ENCODE measurements at regions not wholly inside any gene's neighbourhood (a gene's known extent, or its start where the extent isn't known, plus 50 kb on each side); places are given as distances from the start of the nearest gene placed in this dataset.

DNA sequence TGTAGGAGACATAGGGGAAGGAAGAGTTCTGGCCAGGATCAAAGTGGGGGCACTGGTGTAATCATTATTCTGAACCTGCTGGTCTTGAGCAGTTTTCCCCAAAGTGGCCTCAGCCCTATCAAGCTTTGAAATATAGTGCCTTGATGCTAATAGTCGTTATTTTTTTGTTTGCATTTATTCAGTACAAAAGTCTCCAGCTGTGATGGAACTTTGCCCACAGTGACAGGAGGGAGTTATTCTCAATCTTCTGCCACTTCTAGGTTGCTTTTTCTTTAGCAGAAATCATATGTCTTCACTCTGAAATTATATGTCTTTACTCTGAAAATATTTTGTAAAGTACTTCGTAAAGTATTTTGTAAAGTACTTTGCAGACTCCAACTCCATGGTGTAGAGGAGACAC is 93.1 kb downstream of the FAT3 start:
- no peak for DNase-seq (ENCODE audit: low read depth)

DNA sequence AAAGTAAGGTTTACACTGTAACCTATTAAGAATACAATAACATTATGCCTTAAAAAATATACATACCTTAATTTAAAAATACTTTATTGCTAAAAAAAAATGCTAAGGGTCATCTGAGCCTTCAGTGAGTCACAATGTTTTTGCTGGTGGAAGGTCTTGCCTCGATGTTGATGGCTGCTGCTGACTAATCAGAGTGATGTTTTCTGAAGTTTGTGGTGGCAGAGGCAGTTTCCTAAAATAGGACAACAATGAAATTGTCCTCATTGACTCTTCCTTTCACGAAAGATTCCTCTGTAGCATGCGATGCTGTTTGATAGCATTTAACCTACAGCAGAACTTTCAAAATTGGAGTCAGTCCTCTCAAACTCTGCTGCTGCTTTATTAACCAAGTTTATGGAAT is 97.6 kb downstream of the FAT3 start:
- no peak for DNase-seq (ENCODE audit: low read depth)

DNA sequence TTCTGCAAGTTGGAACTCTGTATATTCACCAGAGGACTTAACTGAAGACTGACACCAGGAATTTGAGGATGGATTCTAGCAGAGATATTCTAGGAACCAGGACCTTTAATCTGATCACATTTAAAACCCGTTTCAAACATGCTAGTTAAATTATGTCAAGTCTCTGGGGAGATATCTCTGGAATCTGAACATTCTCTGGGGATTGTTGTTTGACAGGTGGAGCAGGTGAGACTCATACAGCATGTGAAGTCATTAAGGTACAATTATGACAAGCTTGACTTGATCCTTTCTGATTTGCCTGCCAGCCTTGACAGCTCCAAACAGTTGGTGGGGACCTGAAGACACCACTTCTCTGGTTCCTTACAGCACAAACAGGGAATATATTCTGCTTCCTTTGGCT is 100.3 kb downstream of the FAT3 start:
- DNase-seq (ENCODE audit: low read depth), result no peak

DNA sequence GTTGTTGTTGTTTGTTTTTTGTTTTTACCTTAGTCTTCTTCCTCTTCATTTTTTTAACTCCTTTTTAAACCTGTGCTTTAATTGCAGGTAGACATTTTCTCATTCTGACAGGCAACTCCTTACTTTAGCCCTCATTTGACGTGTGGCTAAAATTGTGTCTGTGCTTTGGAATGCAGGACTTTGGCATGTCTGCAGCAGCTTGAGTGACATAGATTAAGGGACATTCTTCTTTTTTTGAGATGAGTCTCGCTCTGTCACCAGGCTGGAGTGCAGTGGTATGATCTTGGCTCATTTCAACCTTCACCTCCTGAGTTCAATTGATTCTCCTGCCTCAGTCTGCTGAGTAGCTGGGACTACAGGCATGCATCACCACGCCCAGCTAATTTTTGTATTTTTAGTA is 100.8 kb downstream of the FAT3 start:
- no peak for DNase-seq (ENCODE audit: low read depth)

DNA sequence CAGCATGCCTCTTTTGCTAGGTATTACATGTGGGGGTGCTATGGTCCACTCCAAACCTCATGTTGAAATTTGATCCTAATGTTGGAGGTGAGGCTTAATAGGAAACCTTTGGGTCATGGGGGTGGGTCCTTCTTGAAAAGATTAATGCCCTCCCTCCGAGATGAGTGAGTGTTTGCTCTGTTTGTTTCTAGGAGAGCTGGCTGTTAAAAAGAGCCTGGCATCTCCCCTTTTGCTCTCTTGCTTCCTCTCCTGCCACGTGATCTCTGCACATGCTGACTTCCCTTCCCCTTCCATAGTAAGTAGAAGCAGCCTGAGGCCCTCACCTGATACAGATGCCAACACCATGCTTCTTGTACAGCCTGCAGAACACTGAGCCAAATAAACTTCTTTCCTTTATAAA is 104.5 kb downstream of the FAT3 start:
- DNase-seq (ENCODE audit: low read depth), result no peak

DNA sequence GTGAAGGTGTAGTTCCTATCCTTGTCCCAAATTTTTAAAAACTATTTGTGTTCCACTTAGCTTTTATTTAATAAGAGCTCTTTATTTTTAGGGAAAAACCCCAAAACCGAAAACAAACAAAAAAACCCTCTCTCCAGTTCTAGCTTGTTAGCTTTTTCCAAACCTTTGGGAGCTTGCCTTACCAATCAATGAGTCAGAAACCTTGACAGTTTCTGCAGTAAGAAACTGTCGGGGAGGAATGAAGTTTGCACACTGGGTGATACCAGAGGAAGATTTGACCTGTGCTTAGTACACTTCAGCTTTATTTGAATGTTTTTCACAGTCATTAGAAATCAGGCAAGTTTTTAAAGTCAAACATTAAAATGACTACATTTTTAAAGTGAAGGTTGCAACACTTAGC is 105.0 kb downstream of the FAT3 start:
- no peak for DNase-seq (ENCODE audit: low read depth)

DNA sequence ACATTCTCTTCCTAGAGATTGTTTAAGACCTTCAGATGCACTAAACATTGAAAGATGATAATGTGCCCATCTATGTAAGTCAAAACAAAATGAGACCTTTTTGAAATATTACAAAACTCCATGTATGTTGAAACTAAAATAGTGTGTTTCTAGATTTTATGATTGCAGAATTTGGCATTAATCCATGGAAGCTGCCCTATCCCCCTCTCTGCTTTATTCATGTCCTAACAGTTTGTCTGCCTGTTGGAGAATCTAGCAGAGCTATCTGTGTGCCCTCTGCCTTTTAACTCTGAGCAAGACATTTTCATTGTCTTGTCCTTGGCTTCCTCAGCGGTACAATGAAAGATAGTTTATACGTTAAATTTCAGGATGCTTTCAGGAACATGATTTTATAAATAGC is 105.5 kb downstream of the FAT3 start:
- no peak for DNase-seq (ENCODE audit: low read depth)

DNA sequence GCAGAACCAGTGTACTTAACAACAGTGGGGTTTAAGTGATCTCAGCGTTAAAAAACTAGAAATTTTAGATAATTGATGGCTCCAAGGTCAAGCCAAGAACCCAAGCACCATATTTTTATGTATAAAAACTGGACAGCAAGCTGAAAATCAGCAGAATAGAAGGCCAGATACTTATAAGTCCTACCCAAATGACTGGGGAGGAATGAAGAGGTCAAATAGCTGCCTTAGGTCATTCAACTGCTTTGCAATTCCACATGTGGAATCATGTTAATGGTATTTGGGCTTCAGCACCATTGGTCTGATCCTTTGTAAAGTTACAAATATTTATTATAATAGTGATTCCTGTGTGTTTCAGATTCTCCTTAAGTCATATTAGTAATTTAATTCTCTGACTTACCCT is 108.4 kb downstream of the FAT3 start:
- no peak for DNase-seq (ENCODE audit: low read depth)

DNA sequence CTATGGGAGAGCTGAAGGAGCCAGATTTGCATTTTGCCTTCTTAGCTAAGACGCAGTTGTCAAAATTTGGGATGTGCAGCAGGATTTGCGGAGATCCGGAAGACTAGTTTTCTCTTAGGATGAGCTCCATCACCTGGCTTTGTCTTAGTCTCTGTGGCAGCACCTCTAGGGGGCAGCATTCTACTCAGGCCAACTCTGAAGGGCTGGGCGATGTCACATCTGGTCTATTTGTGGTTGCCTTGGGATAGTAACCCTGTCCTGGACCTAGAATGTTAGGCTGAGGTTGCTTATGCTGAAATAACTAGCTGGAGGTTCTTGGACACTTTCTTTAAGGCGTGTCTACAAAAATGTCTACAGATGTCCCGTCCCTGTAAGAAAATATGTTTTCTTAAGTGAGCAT is 116.2 kb downstream of the FAT3 start:
- no peak for DNase-seq (ENCODE audit: low read depth)

DNA sequence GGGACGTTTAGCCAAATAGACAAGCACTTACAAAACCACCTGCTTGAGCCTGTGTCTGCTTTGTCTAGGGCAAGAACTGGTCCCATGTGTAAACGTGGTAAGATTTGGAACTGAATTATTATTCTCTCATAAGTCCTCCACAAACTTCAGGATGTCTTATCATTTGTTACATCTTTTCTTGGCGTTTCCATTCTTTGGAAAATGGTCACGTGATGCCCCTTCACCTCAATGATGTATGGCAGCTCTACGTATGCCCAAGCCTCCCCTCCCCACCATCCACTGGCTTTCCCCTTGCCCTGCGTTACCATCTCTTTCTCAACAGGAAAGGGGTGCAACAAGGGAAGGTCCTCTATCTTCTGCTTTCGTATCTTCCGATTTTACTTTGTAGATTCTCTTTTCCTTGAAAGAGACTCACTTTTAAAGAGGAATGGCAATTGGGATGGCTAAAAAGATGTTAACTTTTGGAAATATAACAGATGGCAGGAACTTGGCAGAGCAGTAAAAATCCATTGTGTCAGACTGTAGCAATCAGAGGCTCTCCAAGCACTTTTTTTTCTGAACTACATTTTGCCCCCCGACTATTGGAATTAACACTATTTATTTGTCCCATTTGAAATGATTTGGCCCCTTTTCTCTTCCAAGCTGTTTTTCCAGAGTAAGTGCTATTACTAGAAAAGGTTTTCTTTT is 117.6 kb downstream of the FAT3 start:
- DNase-seq (ENCODE audit: low read depth), result no peak

DNA sequence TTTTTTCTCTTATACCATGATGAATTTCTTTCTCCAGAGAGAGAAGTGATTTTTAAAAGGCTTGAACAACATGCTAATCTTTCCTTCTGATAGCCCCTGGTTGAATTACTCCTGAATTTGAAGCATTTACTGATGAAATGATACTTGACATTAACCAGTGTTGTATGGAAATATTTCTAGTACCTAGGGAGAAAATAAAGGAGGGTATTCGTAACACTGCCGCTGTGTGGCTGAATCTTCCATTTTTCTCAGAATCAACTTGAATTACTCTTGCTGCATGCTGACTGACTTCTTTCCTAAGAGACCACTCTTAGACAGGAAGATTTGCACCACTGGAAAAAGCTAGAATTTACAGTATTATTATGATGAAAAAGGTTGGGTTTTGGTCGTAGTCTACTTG is 118.3 kb downstream of the FAT3 start:
- DNase-seq (ENCODE audit: low read depth), result no peak

DNA sequence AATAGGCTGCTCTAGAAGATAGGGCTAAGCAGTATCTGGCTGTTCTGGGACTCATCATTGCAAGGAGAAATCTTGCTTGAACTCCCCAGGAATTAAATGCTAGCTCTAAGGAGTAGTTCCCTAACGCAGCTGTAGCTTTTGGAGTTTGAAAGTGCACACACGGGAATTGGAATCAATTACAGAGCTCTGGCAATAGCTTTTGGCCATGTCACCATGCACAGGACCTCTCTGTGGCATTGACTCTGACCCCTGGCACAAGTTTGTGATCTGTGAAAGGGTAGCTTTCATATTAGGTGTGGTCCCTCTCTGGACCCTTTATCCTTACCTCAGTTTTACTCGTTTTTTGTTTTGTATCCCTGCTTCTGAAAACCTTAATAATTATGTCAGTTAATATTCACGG is 121.6 kb downstream of the FAT3 start:
- no peak for DNase-seq (ENCODE audit: low read depth)

DNA sequence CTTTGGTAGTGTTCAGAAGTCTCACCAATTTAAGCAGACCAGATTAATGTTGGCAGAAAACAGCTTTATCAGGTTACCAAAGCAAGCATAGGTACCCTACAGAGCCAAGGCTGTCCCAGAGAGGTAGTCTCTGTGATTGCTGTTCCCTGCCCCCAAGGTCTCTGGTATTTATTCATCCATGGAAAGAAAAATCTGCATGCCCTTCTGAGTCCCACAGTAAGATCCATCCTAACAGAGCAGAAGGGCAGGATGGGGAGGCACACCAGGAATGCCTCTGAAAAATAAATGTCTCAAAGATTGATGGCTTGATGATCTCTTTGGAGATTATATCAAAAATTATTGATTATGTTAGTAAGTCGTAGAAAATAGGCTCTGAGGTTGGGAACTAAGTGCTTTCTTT is 122.8 kb downstream of the FAT3 start:
- DNase-seq (ENCODE audit: low read depth), result no peak

DNA sequence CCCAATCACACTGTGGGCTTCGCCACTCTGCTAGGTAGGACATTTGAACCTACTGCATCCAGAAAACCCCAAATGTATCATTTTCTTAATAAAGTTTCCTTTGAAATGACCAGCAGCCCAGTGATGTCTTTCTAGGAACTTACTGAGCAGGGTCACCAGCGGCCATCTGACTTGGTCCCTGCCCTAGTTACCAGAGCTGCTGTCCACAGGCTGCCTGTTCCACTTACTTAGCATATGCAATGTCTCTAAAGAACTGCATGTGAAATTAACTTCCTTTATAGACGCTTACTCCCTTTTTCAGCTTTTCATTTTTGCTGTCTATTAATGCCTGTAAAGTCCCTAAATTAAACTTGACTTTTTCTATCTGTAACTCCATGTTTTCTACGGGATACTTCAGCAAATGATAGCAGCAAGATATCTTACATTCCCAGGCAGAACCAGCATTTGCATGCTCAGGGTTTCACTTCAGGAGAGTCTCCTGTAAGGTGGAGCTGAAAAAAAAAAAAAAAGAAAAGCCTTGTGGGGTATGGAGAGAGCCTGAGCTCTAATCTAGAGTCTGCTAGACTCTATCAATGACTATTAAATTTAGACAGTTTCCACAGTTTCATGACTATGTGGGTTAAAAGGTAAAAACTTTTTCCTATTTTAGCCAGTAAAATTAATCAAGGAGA is 125.0 kb downstream of the FAT3 start:
- DNase-seq (ENCODE audit: low read depth), result no peak

DNA sequence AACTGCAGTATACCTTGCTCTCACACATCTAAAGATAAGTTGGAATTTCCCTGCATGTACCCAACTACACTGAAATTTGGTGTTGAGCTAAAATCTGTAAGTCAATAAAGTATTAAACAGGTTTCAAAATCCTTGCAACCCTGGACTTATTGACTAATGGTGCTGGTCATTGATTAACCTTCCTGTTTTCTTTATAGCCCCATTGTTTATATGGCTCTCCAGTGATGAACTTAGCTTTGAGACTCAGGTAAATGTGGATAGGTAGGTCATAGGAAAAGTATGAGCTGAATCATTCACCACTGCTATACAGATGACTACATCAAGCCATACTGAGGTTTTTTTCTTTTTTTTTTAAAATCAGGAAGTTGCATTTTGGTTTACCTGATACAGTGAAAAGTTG is 132.7 kb downstream of the FAT3 start:
- no peak for DNase-seq (ENCODE audit: low read depth)

DNA sequence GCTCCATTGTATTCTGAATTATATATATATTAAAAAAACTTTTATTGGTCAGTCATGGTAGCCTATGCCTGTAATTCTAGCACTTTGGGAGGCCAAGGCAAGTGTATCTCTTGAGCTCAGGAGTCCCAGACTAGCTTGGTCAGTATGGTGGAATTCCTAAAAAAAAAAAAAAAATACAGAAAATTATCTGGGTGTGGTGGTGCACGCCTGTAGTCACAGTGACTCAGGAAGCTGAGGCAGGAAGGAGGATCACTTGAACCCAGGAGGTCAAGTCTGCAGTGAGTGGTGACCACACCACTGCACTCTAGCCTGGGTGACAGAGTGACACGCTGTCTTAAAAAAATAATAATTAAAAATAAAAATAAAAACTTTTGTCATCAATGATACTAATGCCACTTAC is 133.2 kb downstream of the FAT3 start:
- no peak for DNase-seq (ENCODE audit: low read depth)

DNA sequence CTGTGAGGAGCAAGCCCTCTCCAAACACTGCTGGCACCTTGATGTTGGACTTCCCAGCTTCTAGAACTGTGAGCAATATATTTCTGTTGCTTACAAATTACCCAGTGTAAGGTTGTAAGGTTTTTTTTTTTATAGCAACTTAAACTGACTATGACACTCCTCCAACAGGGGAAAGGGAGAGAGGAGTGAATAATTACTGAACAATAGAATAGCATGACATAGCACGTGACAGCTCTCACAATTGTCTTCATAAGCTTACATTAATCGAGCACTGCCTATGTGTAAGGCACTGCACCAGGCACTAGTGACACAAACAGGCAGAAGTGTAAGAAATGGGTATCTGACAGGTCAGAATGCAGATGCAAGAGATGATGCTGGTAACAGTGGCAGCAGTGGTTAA is 136.9 kb downstream of the FAT3 start:
- DNase-seq (ENCODE audit: low read depth), result no peak

DNA sequence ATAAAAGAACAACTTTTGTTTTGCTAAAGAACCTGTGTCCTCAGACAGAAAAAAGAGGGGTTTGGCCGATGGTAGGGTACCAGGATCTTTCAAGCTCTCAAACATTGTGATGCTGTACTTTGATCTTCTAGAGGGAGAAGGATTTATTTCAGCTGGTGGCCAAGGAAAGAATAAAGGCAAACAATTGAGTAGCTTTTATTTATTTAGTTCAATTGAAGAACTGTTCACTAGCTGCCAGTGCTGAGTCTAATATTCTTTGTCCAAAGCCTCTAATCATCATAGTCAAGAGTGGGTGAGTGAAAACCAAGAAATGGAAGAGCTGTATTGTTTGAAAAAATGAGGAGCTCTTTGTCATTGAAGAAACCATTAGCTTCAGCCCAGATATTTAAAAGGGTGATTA is 138.4 kb downstream of the FAT3 start:
- no peak for DNase-seq (ENCODE audit: low read depth)

DNA sequence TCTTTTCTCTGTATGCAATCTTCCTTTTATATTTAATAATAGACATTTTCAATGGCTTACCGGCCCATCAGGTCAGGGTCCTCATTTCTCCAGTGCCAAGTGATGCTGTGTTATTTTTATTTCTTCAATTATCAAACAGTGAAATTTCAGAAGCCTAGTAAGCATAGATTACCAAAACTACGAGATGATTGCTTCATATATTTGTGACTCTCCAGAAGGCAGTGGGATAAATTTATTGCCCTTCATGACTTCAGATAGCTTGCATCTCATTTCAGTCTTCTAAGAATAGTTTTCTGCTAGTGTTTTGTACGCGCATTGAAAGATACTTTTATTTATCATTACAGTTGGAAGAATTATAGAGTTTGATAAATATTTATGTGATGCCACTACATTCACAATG is 139.6 kb downstream of the FAT3 start:
- DNase-seq (ENCODE audit: low read depth), result no peak

DNA sequence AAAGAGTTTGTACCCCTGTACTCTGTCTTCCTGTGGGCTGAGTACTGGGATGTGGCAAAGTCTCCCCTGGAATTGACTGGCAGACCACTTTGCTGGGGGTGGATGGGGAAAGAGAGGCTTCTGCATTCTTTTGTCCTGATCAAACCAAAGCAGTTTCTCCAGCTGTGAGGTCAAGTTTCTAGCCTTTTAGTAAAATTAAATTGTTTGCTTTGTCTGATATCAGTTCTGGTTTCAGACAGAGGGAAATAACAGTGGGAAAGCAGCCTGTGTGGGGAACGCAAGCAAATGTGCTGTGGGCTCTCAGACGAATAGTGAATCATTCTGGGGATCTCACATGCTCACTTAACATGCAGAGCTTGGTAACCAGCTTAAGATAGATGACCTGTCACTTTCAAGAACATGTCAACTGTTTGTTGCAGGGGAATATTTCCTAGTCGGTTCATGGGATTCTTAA is 151.6 kb downstream of the FAT3 start:
- no peak for DNase-seq (ENCODE audit: low read depth)

DNA sequence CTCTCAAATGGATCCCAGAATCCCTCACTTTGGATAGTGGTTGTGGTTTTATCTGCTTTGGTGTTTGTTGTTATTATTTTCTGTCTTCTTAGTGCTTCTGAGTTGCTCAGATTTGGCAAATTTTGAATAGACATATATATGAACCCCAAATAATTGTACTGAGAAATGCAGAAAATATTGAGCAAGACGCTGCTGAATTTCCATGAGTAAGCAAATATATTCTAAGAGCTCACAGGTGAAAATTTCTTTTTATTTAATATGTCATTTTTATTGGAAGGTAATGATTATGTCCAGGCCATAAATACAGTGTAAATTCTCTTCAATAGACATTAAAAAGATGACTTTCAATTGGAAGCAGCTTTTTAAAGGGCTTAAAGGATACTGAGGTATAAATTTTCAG is 152.1 kb downstream of the FAT3 start:
- DNase-seq (ENCODE audit: low read depth), result no peak

DNA sequence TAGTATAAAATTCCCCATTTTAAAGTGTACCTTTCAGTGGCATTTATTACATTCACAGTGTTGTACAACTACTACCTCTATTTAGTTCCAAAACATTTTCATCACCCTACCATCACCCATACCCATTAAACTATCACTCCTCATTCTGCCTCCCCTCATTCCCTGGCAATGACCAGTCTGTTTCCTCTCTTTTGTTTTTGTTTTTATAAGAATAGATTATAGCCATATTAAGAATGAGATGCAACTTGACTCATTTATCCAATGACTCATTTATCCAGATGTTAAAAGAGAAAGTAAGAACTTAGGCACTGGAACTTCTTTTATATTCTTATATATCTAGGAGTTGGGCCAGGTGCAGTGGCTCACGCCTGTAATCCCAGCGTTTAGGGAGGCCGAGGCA is 156.3 kb downstream of the FAT3 start:
- DNase-seq (ENCODE audit: low read depth), result no peak

DNA sequence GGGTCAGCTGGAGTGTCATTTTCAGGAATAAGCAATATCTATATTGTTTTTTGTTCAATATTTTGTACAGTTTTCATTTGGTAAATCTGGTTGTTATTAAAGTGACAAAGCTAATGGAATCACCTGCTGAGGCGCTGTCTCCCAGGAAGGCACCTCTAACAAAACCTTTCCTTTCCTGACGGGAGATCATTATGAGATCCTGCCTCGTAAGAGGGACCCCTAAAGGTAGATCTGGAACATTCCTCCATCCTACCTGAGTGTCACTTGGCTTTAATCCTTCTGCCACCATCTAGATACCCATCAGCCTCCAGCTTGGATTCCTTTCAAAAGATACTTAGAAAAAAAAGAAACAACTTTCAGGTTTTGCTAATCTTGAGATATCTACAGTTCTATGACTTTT is 157.7 kb downstream of the FAT3 start:
- DNase-seq (ENCODE audit: low read depth), result no peak

DNA sequence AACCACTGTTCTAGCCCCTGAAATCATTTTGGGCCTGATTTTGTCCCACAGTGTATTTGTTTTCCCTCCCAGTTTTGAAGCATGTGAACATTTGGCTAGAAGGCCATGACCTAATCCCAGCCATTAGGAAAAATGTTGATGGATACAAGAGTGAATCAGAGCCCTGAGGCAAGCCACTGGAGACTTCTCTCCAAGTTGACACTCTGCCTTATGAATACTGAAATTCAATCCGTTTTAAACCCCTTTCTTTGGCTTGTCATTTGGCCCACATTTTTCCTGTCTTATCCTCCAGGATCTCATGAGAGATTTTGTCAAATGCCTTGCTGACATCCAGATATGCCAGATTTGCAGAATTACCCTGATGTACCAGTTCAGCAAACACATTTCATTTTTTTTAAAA is 158.8 kb downstream of the FAT3 start:
- no peak for DNase-seq (ENCODE audit: low read depth)
